ENCODE measurements at regions not wholly inside any gene's neighbourhood (a gene's known extent, or its start where the extent isn't known, plus 50 kb on each side); places are given as distances from the start of the nearest gene placed in this dataset.

GRCh38 chr13:99135591-99135990, 65.1 kb upstream of the UBAC2 start:
- no peak for DNase-seq (ENCODE audit: low read depth)
- H3K4me3 ChIP-seq (replicated peaks; ENCODE audit: low read depth, low read length): no peak overlapping the region
- no peak for TF ChIP-seq CTCF (IDR thresholded peaks at IDR 0.05; ENCODE audit: low read length, missing control alignments)

DNA sequence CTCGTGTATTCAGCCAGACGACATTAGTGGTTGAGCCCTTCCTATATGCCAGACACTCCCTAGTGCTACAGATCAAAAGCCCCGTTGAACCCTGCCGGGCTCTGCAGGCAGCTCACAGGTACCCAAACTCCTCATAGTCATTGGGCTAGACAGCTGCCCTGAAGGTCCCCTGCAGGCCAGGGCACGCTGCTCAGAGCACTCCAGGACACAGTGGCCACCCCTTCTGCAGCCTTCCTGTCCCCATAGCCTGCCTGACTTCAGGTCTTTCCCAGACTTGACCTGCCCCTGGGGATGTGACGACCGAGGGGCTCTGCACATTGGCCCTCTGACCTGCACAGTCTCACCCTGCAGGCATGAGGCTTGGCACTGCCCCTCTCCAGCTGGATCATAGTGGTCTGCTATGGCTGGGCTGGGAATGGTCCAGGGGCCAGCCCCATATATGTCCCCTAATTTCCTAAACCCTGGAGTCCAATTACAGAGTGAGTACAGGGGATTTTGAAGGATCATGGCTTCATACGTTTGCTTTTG, 64.2 kb upstream of the UBAC2 start:
- no peak for TF ChIP-seq CTCF (IDR thresholded peaks at IDR 0.05; ENCODE audit: low read length, missing control alignments)
- no peak overlapping the region for H3K4me3 ChIP-seq (replicated peaks; ENCODE audit: low read depth, low read length)
- no peak for DNase-seq (ENCODE audit: low read depth)

GRCh38 chr13:99140831-99141230, 59.8 kb upstream of the UBAC2 start:
- no peak for DNase-seq (ENCODE audit: low read depth)
- no peak for TF ChIP-seq CTCF (IDR thresholded peaks at IDR 0.05; ENCODE audit: low read length, missing control alignments)
- H3K4me3 ChIP-seq (replicated peaks; ENCODE audit: low read depth, low read length): no peak overlapping the region

DNA sequence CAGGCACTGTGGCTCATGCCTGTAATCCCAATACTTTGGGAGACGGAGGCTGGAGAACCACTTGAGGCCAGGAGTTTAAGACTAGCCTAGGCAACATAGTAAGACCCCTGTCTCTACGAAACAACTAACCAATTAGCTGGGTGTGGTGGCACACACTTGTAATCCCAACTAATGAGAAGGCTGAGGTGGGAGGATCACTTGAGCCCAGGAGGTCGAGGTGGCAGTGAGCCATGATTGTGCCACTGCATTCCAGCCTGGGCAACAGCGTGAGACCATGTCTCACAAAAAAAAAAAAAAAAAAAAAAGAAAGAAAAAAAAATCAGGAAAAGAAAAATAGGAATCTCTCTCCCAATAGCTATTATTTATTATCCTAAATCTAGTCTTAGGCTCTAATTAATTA, 56.8 kb upstream of the UBAC2 start:
- TF ChIP-seq CTCF (IDR thresholded peaks at IDR 0.05; ENCODE audit: low read length, missing control alignments): no peak

GRCh38 chr13:99144306-99144705, 56.3 kb upstream of the UBAC2 start:
- no peak for TF ChIP-seq CTCF (IDR thresholded peaks at IDR 0.05; ENCODE audit: low read length, missing control alignments)
- no peak for DNase-seq (ENCODE audit: low read depth)

More for the DNA sequence above, 56.8 kb upstream of the UBAC2 start:
- H3K4me3 ChIP-seq (replicated peaks; ENCODE audit: low read depth, low read length): no peak overlapping the region
- no peak for DNase-seq (ENCODE audit: low read depth)

GRCh38 chr13:99145461-99145860, 55.2 kb upstream of the UBAC2 start:
- no peak for DNase-seq (ENCODE audit: low read depth)
- no peak for TF ChIP-seq CTCF (IDR thresholded peaks at IDR 0.05; ENCODE audit: low read length, missing control alignments)
- H3K4me3 ChIP-seq (replicated peaks; ENCODE audit: low read depth, low read length): no peak overlapping the region

More at GRCh38 chr13:99144306-99144705, 56.3 kb upstream of the UBAC2 start:
- no peak overlapping the region for H3K4me3 ChIP-seq (replicated peaks; ENCODE audit: low read depth, low read length)
